ENCODE measurements at regions not wholly inside any gene's neighbourhood (a gene's known extent, or its start where the extent isn't known, plus 50 kb on each side); places are given as distances from the start of the nearest gene placed in this dataset.

DNA sequence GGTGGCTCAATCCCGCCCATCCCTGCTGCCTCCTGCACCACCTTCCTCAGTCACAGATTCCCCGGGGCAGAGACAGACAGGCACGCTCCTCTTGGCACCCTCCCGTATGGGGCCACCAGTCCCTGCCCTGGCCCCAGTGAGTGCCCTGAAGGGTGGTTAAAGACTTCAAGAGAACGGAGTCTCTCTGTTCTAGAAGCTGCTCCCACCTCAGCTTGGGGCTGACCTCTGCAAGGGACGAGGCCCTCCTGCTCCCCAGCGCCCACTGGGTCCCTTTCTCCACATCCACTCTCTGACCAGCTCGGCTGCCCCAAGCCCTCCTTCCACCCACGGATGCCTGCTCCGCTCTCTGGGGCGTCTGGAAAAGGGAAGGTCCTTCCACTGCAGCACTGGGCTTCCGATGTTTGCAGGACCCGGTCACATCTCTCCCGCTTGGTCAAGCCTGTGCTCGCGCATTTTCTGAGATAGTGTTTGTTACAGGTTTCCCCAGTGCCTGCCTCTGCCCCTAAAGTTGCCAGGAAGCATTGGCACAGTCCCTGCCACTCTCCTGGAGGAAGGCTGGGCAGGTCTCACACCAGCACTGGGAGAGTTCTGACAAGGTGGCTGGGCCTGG is 1487.9 kb downstream of the TBC1D22A start:
- TF ChIP-seq CTCF (IDR thresholded peaks at IDR 0.05) (no peak), POLR2A (IDR thresholded peaks at IDR 0.05) (no peak)

All from esophagus squamous epithelium (tissue), 4 donors.